SK-N-SH (cell line): ENCODE measurements at regions not wholly inside any gene's neighbourhood (a gene's known extent, or its start where the extent isn't known, plus 50 kb on each side); places are given as distances from the start of the nearest gene placed in this dataset.

Experiments
- CTCF ChIA-PET: fragments of 300-600, 350-600 bp; formaldehyde crosslinking; extraction: SDS; loops from one replicate; lab custom pipeline; 2021; lab: Yijun Ruan, JAX
- POLR2A ChIA-PET: fragments of 350-600 bp; sonication (Branson Sonifier 250); formaldehyde crosslinking; extraction: SDS; loops from one replicate; lab custom pipeline; 2020; ENCODE audit warnings: antibody characterized with exemption, inconsistent platforms; lab: Yijun Ruan, JAX
- DNase-seq: peaks from one replicate; pipeline ENCODE4 v3.0.0; 2012
- H2AFZ ChIP-seq: fragments of 200-600 bp; sonication (generic); 2 replicates; pipeline ENCODE4 v1.8.1; 2016; ENCODE audit warnings: antibody characterized with exemption, mild to moderate bottlenecking, low read depth
- H3F3A ChIP-seq: fragments of 200-600 bp; sonication (generic); replicated peaks from 2 replicates; pipeline ENCODE3; 2016; ENCODE audit warnings: antibody characterized with exemption, mild to moderate bottlenecking; ENCODE audit not compliant: insufficient read depth
- H3K27ac ChIP-seq, 2 experiments: fragments of 200-500 bp in 1 of 2; fragments of 200-600 bp in 1 of 2; sonication (Bioruptor generic) in 1 of 2; sonication (generic), shearing (Covaris generic) in 1 of 2; 2 replicates each; pipeline versions ENCODE4 v1.5.1 to v1.6.1; 2014 to 2016; ENCODE audit warnings: low read depth in 2 of 2, inconsistent platforms in 1 of 2, low read length in 1 of 2, mild to moderate bottlenecking in 1 of 2, mixed read lengths in 1 of 2
- H3K27me3 ChIP-seq: fragments of 200-600 bp; sonication (generic), shearing (Covaris generic); 2 replicates; pipeline ENCODE4 v1.6.1; 2016; ENCODE audit warnings: mixed run types; ENCODE audit not compliant: insufficient read depth
- H3K36me3 ChIP-seq, 2 experiments: fragments of 200-500 bp in 1 of 2; fragments of 200-600 bp in 1 of 2; sonication (Bioruptor generic) in 1 of 2; sonication (generic) in 1 of 2; replicated peaks in 1 of 2; 2 replicates each; pipeline versions ENCODE3 to v1.5.1; 2014 to 2016; ENCODE audit warnings: low read length in 1 of 2, mild to moderate bottlenecking in 1 of 2; ENCODE audit not compliant: insufficient read depth in 2 of 2, control insufficient read depth in 1 of 2
- H3K4me1 ChIP-seq, 2 experiments: fragments of 200-500 bp in 1 of 2; fragments of 200-600 bp in 1 of 2; sonication (Bioruptor generic) in 1 of 2; sonication (generic), shearing (Covaris generic) in 1 of 2; 2 replicates each; pipeline versions ENCODE4 v1.5.1 to v1.6.1; 2014 to 2016; ENCODE audit warnings: low read depth in 1 of 2, low read length in 1 of 2, mixed run types in 1 of 2; ENCODE audit not compliant: insufficient read depth in 2 of 2, control insufficient read depth in 1 of 2
- H3K4me2 ChIP-seq: fragments of 200-600 bp; sonication (generic), shearing (Covaris generic); 2 replicates; pipeline ENCODE4 v1.6.1; 2017; ENCODE audit warnings: mixed run types
- H3K4me3 ChIP-seq, 2 experiments: fragments of 200-500 bp in 1 of 2; fragments of 200-600 bp in 1 of 2; sonication (Bioruptor generic) in 1 of 2; sonication (generic), shearing (Covaris generic) in 1 of 2; 2 replicates each; pipeline versions ENCODE4 v1.5.1 to v1.8.1; 2014 to 2016; ENCODE audit warnings: low read depth in 2 of 2, inconsistent platforms in 1 of 2, low read length in 1 of 2, mild to moderate bottlenecking in 1 of 2, mixed read lengths in 1 of 2, moderate library complexity in 1 of 2
- H3K79me2 ChIP-seq: fragments of 200-600 bp; sonication (generic); 2 replicates; pipeline ENCODE4 v1.8.1; 2017; ENCODE audit warnings: mild to moderate bottlenecking; ENCODE audit not compliant: insufficient read depth
- H3K9ac ChIP-seq: fragments of 200-600 bp; sonication (generic); 2 replicates; pipeline ENCODE4 v1.6.1; 2017; ENCODE audit warnings: mixed run types
- H3K9me2 ChIP-seq: fragments of 200-600 bp; sonication (generic); 2 replicates; pipeline ENCODE4 v1.6.1; 2017; ENCODE audit warnings: mixed run types
- H3K9me3 ChIP-seq: fragments of 200-600 bp; sonication (generic); 2 replicates; pipeline ENCODE4 v1.6.1; 2017; ENCODE audit warnings: mixed run types, mild to moderate bottlenecking, moderate library complexity
- H4K20me1 ChIP-seq: fragments of 200-600 bp; sonication (generic); 2 replicates; pipeline ENCODE4 v1.6.1; 2017; ENCODE audit warnings: mild to moderate bottlenecking, mixed run types; ENCODE audit not compliant: insufficient read depth
- CHD2 ChIP-seq: fragments of 150-350 bp; IDR thresholded peaks from 2 replicates; pipeline ENCODE4 v1.6.1; 2018; ENCODE audit warnings: low read length; ENCODE audit not compliant: partially characterized antibody
- ELF1 ChIP-seq: IDR thresholded peaks from 2 replicates; pipeline ENCODE4 v1.4.0; 2012
- EP300 ChIP-seq, 2 experiments: IDR thresholded peaks; 2 replicates each; pipeline versions ENCODE4 v1.4.0 to v1.6.1; 2012; ENCODE audit warnings: borderline replicate concordance in 1 of 2, low read depth in 1 of 2, low read length in 1 of 2
- FOXJ3 ChIP-seq: sonication (generic); formaldehyde crosslinking; IDR thresholded peaks from 2 replicates; pipeline ENCODE4 v1.5.1; 2020; ENCODE audit warnings: mild to moderate bottlenecking, missing genetic modification reagents
- IRF3 ChIP-seq: fragments of 150-350 bp; IDR thresholded peaks from 2 replicates; pipeline ENCODE4 v1.6.1; 2016; ENCODE audit warnings: mild to moderate bottlenecking, low read depth, low read length
- JUND ChIP-seq: IDR thresholded peaks from 2 replicates; pipeline ENCODE4 v1.4.0; 2012
- MEF2A ChIP-seq: IDR thresholded peaks from 2 replicates; pipeline ENCODE4 v1.4.0; 2012; ENCODE audit warnings: low read depth, borderline replicate concordance
- PBX3 ChIP-seq: IDR thresholded peaks from 2 replicates; pipeline ENCODE4; 2012
- RCOR1 ChIP-seq: fragments of 150-350 bp; IDR thresholded peaks from 2 replicates; pipeline ENCODE4 v1.6.1; 2017; ENCODE audit warnings: antibody characterized with exemption, low read length
- SMC3 ChIP-seq: IDR thresholded peaks from 2 replicates; pipeline ENCODE4 v1.6.1; 2012; ENCODE audit warnings: low read depth, low read length, improper control_type of control experiment
- TAF1 ChIP-seq: IDR thresholded peaks from 2 replicates; pipeline ENCODE4 v1.6.1; 2012; ENCODE audit warnings: low read depth, mild to moderate bottlenecking, low read length, moderate library complexity, borderline replicate concordance
- TCF12 ChIP-seq: IDR thresholded peaks from 2 replicates; pipeline ENCODE4 v1.4.0; 2012
- TEAD4 ChIP-seq: IDR thresholded peaks from 2 replicates; pipeline ENCODE4 v1.4.0; 2012; ENCODE audit warnings: mild to moderate bottlenecking, borderline replicate concordance; ENCODE audit not compliant: insufficient read depth
- ZBTB33 ChIP-seq: IDR thresholded peaks from 2 replicates; pipeline ENCODE4 v1.4.0; 2012; ENCODE audit warnings: low read depth, borderline replicate concordance
- WGBS: methylation state at CpG from one replicate; pipeline ENCODE4 v1.1.6; 2017; ENCODE audit warnings: low lambda C conversion rate; 5-methylcytosine and 5-hydroxymethylcytosine counted together
- TF ChIP-seq, protein P1 (sequence below): IDR thresholded peaks from 2 replicates; pipeline ENCODE4 v1.6.1; 2012; ENCODE audit warnings: mild to moderate bottlenecking, low read depth, low read length, moderate library complexity

DNA sequence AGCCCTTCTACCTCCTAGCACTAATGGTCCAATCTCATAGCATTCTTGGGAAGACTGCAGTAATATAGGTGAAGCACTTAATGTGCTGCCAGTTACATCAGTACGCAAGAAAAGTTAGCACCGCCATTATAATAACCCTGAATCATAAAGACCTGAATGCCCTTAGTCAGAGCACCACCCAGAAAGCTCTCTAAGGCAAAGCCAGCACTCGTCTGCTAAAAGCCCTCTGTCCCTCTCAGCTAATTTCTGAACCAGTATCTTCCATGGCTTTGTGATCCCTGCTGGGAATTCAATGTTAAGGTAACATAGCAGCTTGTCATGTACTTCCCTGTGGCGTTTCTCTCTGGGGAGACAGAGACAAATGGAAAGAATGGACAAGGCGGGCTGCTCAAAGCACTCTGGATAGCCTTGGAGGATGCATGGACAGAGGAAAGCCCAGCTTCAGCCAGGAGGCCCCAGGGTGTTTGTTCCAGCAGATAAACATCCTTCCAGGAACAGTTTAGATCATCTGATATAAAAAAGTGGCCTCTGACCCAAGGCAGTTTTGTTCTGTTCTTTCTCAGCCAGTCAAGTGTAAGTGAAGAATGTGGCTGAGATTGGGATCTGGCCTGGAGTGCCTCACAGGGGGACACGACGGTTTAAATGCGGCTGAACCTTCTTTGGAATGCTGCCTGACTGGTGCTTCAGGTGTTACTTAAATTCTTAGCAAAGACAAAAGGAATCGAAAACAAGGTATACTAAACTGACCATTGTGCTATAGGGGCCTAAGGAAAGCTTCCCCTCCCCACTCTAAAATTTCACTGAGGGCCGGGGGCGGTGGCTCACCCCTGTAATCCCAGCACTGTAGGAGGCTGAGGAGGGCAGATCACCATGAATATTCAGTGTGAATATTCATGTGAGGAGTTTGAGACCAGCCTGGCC is 58.1 kb upstream of the VTCN1 start (continued):
- TF ChIP-seq FOXJ3 (CRISPR knock-in tag) (no peak), ZBTB33 (no peak), RCOR1 (peak; percentile 65; the same call in 1 of the 2 replicates), SMC3 (no peak), EP300 (IDR thresholded peaks at IDR 0.05; ENCODE audit: borderline replicate concordance in 1 of 2, low read depth in 1 of 2, low read length in 1 of 2) (no peak), CHD2 (no peak)

DNA sequence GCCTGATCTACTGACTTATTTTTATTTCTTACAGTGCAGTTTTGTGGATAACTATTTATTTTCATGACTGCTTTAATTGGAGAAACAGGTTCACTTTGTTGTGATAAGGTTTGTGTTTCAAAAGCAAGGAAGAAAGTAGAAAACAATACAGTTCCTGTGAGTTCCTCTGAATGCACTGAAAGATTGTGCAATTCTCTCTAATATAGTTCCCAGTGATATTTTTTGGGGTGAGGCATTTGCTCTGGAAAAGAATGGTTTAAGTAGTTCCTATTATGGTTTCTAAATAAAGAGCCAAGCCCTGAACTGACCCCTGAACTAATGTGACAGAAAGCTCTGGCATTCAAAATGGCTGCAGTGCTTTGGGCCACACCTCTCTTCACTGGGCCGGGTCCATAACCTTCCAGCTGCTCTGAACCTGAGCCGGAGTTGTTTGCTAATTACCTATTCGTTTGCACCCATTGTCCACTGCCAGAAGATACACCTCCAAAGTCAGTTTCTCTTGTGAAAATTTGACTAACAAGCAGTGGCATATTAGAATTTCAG is 56.6 kb upstream of the VTCN1 start:
- Histone ChIP-seq H3K27me3 (no peaks in the 10 kb centered on the region), H4K20me1 (no peaks in the 10 kb centered on the region), H3K9me2 (no peaks in the 10 kb centered on the region), H3K36me3 (no peaks in the 10 kb centered on the region), H3F3A (no peaks in the 10 kb centered on the region), H3K4me3 (no peak overlapping the region), H3K4me1 (peaks cover 0 to 9% of the 10 kb centered on the region in 2 experiments; a peak in 1 of 4 replicates), H3K9me3 (no peaks in the 10 kb centered on the region), H2AFZ (no peak overlapping the region), H3K4me2 (no peak overlapping the region), H3K9ac (no peak overlapping the region), H3K79me2 (no peaks in the 10 kb centered on the region), H3K27ac (no peak overlapping the region)
- 72% methylated on average over 3 of the region's 3 CpGs for WGBS
- POLR2A ChIA-PET = no interaction called here
- CTCF ChIA-PET = interaction anchor here (1.0 to 1.4 kb wide), 2 partner anchors 40 to 139 kb away, joined by 3 to 4 read pairs; no protein-coding TSS in a partner anchor
- no peak for DNase-seq
- TF ChIP-seq FOXJ3 (CRISPR knock-in tag) (no peak), RCOR1 (no peak), ELF1 (no peak), PBX3 (no peak), MEF2A (no peak), TCF12 (no peak), IRF3 (no peak), TAF1 (no peak), JUND (no peak), TEAD4 (no peak), ZBTB33 (no peak)
- TF ChIP-seq, protein P1, sequence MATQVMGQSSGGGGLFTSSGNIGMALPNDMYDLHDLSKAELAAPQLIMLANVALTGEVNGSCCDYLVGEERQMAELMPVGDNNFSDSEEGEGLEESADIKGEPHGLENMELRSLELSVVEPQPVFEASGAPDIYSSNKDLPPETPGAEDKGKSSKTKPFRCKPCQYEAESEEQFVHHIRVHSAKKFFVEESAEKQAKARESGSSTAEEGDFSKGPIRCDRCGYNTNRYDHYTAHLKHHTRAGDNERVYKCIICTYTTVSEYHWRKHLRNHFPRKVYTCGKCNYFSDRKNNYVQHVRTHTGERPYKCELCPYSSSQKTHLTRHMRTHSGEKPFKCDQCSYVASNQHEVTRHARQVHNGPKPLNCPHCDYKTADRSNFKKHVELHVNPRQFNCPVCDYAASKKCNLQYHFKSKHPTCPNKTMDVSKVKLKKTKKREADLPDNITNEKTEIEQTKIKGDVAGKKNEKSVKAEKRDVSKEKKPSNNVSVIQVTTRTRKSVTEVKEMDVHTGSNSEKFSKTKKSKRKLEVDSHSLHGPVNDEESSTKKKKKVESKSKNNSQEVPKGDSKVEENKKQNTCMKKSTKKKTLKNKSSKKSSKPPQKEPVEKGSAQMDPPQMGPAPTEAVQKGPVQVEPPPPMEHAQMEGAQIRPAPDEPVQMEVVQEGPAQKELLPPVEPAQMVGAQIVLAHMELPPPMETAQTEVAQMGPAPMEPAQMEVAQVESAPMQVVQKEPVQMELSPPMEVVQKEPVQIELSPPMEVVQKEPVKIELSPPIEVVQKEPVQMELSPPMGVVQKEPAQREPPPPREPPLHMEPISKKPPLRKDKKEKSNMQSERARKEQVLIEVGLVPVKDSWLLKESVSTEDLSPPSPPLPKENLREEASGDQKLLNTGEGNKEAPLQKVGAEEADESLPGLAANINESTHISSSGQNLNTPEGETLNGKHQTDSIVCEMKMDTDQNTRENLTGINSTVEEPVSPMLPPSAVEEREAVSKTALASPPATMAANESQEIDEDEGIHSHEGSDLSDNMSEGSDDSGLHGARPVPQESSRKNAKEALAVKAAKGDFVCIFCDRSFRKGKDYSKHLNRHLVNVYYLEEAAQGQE = no peak
